Stimulated activated CD4-positive, alpha-beta T cell treated with anti-CD3 and anti-CD28 coated beads, Interleukin-1b, Interleukin-23, amount 100 ng/mL, for 48 hours (primary cell): ENCODE measurements at regions not wholly inside any gene's neighbourhood (a gene's known extent, or its start where the extent isn't known, plus 50 kb on each side); places are given as distances from the start of the nearest gene placed in this dataset.
"Not testable (repeated sequence)": the region's sequence is repeated elsewhere in the genome, so short reads cannot be mapped to it uniquely, and the experiment has no call there.

Experiments used
- DNase-seq: peaks from one replicate; pipeline ENCODE4 v3.0.0-alpha.2; 2020

DNA sequence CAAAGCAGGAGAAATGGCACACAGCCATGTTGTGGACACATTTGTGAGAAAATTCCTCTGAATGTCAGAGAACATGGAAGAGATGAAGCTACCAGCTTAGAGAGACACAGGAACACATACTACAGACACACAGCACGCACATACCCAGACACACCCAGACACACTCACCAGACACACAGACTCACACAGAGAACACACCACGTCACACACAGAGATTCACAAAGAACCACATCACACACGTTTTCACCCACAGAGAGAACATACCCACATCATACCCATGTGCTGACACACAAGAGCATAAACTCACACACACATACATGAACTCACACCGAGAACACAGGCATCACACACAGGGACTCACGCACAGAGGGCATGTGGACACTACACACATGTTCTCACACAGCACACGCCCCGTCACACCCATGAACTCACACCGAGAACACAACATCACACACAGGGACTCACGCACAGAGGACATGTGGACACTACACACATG, 124.9 kb downstream of the METRNL start:
- no peak for DNase-seq

DNA sequence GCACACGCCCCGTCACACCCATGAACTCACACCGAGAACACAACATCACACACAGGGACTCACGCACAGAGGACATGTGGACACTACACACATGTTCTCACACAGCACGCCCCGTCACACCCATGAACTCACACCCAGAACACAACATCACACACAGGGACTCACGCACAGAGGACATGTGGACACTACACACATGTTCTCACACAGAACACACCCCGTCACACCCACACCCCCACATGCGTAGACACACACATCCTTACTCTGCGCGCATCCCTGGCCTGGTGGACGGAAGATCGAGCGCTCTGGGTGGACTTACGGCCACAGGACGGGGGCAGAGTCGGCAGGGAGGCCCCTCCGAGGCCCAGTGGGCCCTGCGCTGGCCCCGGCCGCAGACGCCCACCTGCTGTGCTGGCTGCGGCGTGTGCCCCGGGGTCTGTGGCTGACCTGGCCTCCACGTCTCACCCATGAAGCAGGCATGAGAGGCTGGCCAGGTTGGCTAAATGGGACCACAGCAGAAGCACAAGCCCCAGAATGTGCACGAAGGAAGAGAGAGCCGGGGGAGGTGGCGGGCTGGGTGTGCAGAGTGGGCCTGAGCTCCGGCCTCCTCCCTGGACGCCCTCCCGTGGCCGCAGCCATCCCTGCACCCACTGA, 125.5 kb downstream of the METRNL start:
- peak; percentile 1 for DNase-seq

DNA sequence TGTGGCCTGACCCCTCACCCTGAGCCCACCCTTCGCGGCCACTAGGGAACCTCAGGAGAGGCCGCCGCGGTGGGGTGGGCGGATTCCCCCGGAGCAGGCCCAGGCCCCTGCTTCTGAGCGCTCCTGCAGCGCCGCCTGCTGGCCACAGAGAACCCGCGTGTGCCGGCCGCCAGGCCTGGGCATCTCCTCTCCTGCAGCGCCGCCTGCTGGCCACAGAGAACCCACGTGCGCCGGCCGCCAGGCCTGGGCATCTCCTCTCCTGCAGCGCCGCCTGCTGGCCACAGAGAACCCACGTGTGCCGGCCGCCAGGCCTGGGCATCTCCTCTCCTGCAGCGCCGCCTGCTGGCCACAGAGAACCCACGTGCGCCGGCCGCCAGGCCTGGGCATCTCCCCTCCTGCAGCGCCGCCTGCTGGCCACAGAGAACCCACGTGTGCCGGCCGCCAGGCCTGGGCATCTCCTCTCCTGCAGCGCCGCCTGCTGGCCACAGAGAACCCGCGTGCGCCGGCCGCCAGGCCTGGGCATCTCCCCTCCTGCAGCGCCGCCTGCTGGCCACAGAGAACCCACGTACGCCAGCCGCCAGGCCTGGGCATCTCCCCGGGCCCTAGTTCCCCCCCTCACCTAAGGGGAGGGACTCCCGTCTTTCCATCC, 126.1 kb downstream of the METRNL start:
- peak; percentile 68 for DNase-seq

DNA sequence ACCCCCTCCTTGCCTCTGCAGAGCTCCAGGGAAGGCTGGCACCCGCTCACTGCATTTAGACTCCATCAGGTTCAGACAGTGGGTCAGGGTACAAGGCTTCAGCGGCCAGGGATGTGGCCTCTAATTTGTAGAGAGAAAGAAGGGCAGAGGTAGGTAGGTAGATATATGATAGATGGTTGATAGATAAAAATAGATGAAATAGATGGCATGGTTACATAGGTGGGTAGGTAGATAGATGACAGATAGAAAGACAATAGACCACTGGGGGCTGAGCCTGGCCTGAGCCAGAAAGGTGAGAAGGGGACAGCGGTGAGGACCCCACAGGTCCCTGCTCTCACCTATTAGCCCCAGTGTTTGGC, 126.6 kb downstream of the METRNL start:
- DNase-seq, result not testable (repeated sequence)

DNA sequence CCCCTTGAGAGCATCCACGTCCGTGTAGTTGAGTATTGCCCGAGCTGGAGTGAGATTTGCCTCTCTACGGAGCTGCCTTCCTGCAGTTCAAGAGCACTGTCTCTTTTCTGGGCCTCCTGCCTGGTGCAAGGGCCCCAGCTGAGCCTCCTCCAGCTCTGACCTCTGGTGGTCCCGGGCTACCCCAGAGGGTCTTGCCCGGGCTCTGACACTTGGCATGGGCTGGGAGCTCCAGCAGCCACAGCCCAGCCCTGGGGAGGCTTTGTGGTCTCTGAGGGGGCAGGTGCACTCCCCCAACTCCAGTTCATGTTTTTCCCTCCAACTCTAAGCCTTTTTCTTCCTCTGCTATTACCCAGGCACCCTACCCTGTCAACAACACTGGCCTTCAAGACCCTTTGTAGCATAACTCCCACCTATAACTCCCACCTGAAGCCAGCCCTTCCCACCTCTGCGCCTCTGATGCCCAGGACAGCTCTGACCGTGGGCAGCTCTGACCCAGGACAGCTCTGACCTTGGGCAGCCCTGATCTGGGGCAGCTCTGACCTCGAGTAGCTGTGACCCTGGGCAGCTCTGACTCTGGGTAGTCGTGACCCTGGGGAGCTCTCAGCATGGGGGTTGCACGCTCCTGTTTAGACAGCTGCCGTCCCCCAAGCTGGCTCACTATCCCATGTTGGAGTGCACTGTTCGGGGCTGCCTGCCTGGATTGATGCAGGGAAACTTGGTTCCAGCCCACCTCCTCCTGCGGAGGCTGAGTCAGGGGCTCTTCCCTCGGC, 127.6 kb downstream of the METRNL start:
- DNase-seq, result peak; percentile 1

DNA sequence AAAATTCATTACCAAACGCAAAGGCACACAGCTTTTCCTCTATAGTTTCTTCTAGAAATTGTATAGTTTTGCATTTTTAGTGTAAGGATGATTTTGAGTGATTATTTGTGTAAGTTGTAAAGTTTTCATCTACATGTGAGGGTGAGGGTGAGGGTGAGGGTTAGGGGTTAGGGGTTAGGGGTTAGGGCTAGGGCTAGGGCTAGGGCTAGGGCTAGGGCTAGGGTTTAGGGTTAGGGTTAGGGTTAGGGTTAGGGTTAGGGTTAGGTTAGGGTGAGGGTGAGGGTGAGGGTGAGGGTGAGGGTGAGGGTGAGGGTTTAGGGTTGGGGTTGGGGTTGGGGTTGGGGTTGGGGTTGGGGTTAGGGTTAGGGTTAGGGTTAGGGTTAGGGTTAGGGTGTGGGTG, 167.6 kb downstream of the METRNL start:
- DNase-seq, result peak; percentile 3
